DOHH2 (cell line): ENCODE measurements at regions not wholly inside any gene's neighbourhood (a gene's known extent, or its start where the extent isn't known, plus 50 kb on each side); places are given as distances from the start of the nearest gene placed in this dataset.

Experiments
- H3F3A ChIP-seq: fragments of 200-600 bp; sonication (generic), shearing (Covaris generic); 2 replicates; pipeline ENCODE4 v1.6.0; 2016; ENCODE audit warnings: antibody characterized with exemption, mild to moderate bottlenecking; ENCODE audit not compliant: control insufficient read depth, insufficient read depth
- H3K27ac ChIP-seq: fragments of 200-600 bp; sonication (generic); 2 replicates; pipeline ENCODE4 v1.5.1; 2014; ENCODE audit warnings: low read depth, mild to moderate bottlenecking, low read length, moderate library complexity
- H3K27me3 ChIP-seq: fragments of 200-600 bp; sonication (generic); 2 replicates; pipeline ENCODE4 v1.6.1; 2014; ENCODE audit warnings: mild to moderate bottlenecking, low read length, mixed read lengths; ENCODE audit not compliant: control insufficient read depth
- H3K36me3 ChIP-seq: fragments of 200-600 bp; sonication (generic); 2 replicates; pipeline ENCODE4 v1.6.1; 2014; ENCODE audit warnings: mild to moderate bottlenecking, low read length, moderate library complexity, mixed read lengths; ENCODE audit not compliant: control insufficient read depth
- H3K4me1 ChIP-seq: fragments of 200-600 bp; sonication (generic); 2 replicates; pipeline ENCODE4 v1.6.1; 2014; ENCODE audit warnings: mild to moderate bottlenecking, low read length, mixed read lengths; ENCODE audit not compliant: control insufficient read depth
- H3K4me2 ChIP-seq: fragments of 200-600 bp; sonication (generic); 2 replicates; pipeline ENCODE4 v1.6.0; 2014; ENCODE audit warnings: mild to moderate bottlenecking, low read length, moderate library complexity
- H3K4me3 ChIP-seq: fragments of 200-600 bp; sonication (generic); 2 replicates; pipeline ENCODE4 v1.5.1; 2014; ENCODE audit warnings: mild to moderate bottlenecking, low read length, mixed read lengths
- H3K79me2 ChIP-seq: fragments of 200-600 bp; sonication (generic); 2 replicates; pipeline ENCODE4 v1.6.1; 2014; ENCODE audit warnings: mild to moderate bottlenecking, low read length, mixed read lengths; ENCODE audit not compliant: control insufficient read depth
- H3K9me2 ChIP-seq: fragments of 200-600 bp; sonication (generic); replicated peaks from 2 replicates; pipeline ENCODE4 v1.6.1; 2014; ENCODE audit warnings: mild to moderate bottlenecking, low read length, mixed read lengths; ENCODE audit not compliant: control insufficient read depth
- H3K9me3 ChIP-seq: fragments of 200-600 bp; sonication (generic); 2 replicates; pipeline ENCODE4 v1.6.1; 2014; ENCODE audit warnings: antibody characterized with exemption, low read length, mixed read lengths; ENCODE audit not compliant: control insufficient read depth, insufficient read depth
- H4K20me1 ChIP-seq: fragments of 200-600 bp; sonication (generic); 2 replicates; pipeline ENCODE4 v1.6.0; 2014; ENCODE audit warnings: low read depth, mild to moderate bottlenecking, antibody characterized with exemption, low read length, moderate library complexity; ENCODE audit not compliant: control insufficient read depth, insufficient read depth
- EZH2phosphoT487 ChIP-seq: fragments of 200-600 bp; sonication (generic); IDR thresholded peaks from 2 replicates; pipeline ENCODE4 v1.6.1; 2017; ENCODE audit warnings: borderline replicate concordance, mild to moderate bottlenecking, antibody characterized with exemption, low read length, moderate library complexity, mixed read lengths
- TF ChIP-seq, protein P1 (sequence below): fragments of 200-600 bp; sonication (generic); IDR thresholded peaks from one replicate; pipeline ENCODE4 v1.5.1; 2014; ENCODE audit warnings: antibody characterized with exemption, mild to moderate bottlenecking, low read depth, low read length; ENCODE audit not compliant: poor library complexity, severe bottlenecking

DNA sequence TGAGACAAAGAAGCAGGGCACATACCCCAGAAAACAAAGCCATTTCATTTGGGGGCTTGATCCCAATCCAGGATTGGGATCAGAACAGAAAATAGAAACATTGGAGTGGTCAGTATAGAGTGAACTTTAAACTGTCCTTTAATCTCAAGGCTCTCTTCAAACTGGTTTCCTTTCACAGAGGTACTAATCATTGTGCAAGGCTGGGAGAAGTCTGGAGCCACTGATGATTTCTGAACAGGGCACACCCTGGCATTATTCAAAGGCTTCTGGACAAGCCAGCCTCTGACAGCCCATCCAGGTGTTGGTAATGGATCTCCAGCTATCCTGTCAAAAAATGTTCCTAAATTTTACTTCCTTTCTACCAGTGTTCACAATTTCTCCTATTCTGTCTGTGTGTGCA, 244.5 kb downstream of the DDX3Y start:
- H3K4me2 ChIP-seq, result peak overlapping the region; percentile 47
- H3K27ac ChIP-seq, result no peak overlapping the region
- H3K9me3 ChIP-seq, result no peaks in the 10 kb centered on the region
- H3K27me3 ChIP-seq, result no peaks in the 10 kb centered on the region
- no peaks in the 10 kb centered on the region for H3K79me2 ChIP-seq
- H4K20me1 ChIP-seq, result no peaks in the 10 kb centered on the region
- peak overlapping the region; percentile 47 for H3K4me3 ChIP-seq
- no peaks in the 10 kb centered on the region for H3F3A ChIP-seq
- H3K9me2 ChIP-seq, result no peaks in the 10 kb centered on the region
- no peaks in the 10 kb centered on the region; the same call in 1 of the 2 replicates for H3K4me1 ChIP-seq
- no peak for TF ChIP-seq EZH2phosphoT487
- TF ChIP-seq, protein P1, sequence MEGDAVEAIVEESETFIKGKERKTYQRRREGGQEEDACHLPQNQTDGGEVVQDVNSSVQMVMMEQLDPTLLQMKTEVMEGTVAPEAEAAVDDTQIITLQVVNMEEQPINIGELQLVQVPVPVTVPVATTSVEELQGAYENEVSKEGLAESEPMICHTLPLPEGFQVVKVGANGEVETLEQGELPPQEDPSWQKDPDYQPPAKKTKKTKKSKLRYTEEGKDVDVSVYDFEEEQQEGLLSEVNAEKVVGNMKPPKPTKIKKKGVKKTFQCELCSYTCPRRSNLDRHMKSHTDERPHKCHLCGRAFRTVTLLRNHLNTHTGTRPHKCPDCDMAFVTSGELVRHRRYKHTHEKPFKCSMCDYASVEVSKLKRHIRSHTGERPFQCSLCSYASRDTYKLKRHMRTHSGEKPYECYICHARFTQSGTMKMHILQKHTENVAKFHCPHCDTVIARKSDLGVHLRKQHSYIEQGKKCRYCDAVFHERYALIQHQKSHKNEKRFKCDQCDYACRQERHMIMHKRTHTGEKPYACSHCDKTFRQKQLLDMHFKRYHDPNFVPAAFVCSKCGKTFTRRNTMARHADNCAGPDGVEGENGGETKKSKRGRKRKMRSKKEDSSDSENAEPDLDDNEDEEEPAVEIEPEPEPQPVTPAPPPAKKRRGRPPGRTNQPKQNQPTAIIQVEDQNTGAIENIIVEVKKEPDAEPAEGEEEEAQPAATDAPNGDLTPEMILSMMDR, result no peak
- H3K36me3 ChIP-seq, result no peaks in the 10 kb centered on the region

DNA sequence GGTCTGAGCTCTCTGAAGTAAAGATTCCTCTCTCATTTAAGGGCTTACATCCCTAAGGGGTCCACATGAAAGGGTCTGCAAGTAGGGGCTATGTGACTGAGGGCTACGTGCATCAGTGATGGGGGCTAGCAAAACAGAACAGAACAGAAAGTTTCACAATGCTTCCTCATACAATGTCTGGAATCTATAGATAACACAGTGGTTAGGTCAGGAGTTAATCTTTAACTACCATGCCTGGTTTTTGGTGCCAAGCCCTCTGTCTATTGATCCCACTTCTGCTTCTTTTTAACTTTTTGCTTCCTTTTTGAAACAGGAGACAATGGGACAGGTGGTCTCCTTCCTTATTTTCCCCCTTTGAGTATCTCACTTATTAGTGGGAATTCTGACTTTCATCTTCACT, 263.0 kb downstream of the DDX3Y start:
- H3K4me3 ChIP-seq, result no peak overlapping the region
- H3K4me1 ChIP-seq, result no peaks in the 10 kb centered on the region
- no peak for TF ChIP-seq EZH2phosphoT487
- TF ChIP-seq, protein P1, result no peak
- no peaks in the 10 kb centered on the region for H4K20me1 ChIP-seq
- H3K9me2 ChIP-seq, result no peaks in the 10 kb centered on the region
- no peaks in the 10 kb centered on the region for H3K9me3 ChIP-seq
- no peaks in the 10 kb centered on the region for H3K79me2 ChIP-seq
- no peaks in the 10 kb centered on the region for H3K36me3 ChIP-seq
- H3K4me2 ChIP-seq, result no peak overlapping the region
- no peaks in the 10 kb centered on the region for H3K27me3 ChIP-seq
- H3F3A ChIP-seq, result no peaks in the 10 kb centered on the region
- H3K27ac ChIP-seq, result no peak overlapping the region

DNA sequence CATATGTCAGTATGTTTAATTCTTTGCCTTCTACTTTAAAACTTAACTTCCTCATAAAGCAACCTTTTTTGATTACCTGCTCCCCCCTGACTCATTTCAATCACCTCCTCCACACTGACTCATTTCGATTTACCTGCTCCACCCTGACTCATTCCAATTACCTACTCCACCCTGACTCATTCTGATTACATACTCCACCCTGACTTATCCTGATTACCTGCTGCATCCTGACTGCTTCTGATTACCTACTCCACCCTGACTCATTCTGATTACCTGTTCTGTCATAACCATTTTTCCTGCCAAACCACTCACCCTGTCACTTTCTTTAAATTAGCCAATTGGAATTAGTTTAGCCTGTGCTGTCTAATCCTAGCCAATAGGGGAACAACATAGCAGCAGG, 263.6 kb downstream of the DDX3Y start:
- no peaks in the 10 kb centered on the region for H4K20me1 ChIP-seq
- no peaks in the 10 kb centered on the region for H3F3A ChIP-seq
- TF ChIP-seq, protein P1, result no peak
- TF ChIP-seq EZH2phosphoT487, result no peak
- no peaks in the 10 kb centered on the region for H3K9me3 ChIP-seq
- H3K9me2 ChIP-seq, result no peaks in the 10 kb centered on the region
- H3K4me3 ChIP-seq, result no peak overlapping the region
- no peaks in the 10 kb centered on the region for H3K79me2 ChIP-seq
- H3K27ac ChIP-seq, result no peak overlapping the region
- H3K4me2 ChIP-seq, result no peak overlapping the region
- no peaks in the 10 kb centered on the region for H3K36me3 ChIP-seq
- H3K4me1 ChIP-seq, result no peaks in the 10 kb centered on the region
- no peaks in the 10 kb centered on the region for H3K27me3 ChIP-seq
